HFF-Myc (cell line): ENCODE measurements at regions not wholly inside any gene's neighbourhood (a gene's known extent, or its start where the extent isn't known, plus 50 kb on each side); places are given as distances from the start of the nearest gene placed in this dataset.

ENCODE experiments used
- DNase-seq: peaks from one replicate; pipeline ENCODE4 v3.0.0-alpha.2; 2011; ENCODE audit warnings: low read depth; ENCODE audit errors: extremely low read depth
- H3K4me3 ChIP-seq: replicated peaks from 2 replicates; pipeline ENCODE4 v1.5.1; 2011; ENCODE audit warnings: low read depth, mild to moderate bottlenecking, control low read depth, low read length
- TF ChIP-seq, protein P1 (sequence below): IDR thresholded peaks from 2 replicates; pipeline ENCODE4 v1.5.1; 2012; ENCODE audit warnings: mild to moderate bottlenecking, low read depth, low read length, control low read depth; ENCODE audit errors: missing control alignments

DNA sequence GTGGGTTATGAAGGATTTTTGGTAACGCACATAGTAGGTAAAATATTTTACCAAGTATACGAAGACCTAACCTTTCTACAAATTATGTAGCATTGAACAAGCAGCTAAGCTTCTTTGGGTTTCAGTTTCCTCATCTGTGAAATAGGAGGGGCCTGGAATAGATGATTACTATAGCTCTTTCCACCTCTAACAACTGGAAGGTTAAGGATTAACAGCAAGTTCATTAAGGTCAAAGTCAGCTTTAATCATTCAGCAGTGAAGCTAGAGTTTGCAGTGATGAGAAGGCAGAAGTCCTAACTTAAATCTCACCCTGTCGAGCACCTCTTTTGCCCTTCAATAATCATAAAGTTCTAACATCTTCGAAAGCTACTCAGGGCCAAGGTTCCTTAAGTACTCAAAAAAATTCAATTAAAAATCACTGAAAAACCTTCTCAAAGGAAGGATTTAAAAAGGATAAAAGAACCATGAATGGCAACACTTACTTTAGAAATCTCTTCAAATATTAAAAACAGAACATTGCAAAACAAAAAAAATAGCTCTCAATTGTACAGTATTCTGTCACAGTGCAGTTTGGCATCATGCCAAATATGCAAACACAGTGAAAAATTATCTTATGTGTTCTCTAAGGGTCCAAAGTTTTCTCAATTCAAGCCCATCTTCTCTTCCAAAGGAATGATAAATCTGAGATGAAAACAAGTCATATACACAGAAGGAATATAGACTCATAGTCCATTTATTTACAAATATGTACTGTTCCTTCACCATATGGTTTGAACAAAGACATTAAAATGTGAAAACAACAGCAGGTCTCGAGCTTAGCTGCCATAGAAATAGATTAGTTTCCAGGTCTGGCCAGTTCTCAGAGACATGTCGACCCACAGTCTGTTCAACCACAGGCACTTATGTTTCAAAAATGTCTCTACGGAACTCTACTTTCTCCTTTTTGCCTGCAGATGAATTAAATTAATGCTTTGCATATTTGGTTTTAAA is 152.0 kb upstream of the SLC13A1 start:
- DNase-seq, result no peak
- TF ChIP-seq, protein P1, sequence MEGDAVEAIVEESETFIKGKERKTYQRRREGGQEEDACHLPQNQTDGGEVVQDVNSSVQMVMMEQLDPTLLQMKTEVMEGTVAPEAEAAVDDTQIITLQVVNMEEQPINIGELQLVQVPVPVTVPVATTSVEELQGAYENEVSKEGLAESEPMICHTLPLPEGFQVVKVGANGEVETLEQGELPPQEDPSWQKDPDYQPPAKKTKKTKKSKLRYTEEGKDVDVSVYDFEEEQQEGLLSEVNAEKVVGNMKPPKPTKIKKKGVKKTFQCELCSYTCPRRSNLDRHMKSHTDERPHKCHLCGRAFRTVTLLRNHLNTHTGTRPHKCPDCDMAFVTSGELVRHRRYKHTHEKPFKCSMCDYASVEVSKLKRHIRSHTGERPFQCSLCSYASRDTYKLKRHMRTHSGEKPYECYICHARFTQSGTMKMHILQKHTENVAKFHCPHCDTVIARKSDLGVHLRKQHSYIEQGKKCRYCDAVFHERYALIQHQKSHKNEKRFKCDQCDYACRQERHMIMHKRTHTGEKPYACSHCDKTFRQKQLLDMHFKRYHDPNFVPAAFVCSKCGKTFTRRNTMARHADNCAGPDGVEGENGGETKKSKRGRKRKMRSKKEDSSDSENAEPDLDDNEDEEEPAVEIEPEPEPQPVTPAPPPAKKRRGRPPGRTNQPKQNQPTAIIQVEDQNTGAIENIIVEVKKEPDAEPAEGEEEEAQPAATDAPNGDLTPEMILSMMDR, result no peak

DNA sequence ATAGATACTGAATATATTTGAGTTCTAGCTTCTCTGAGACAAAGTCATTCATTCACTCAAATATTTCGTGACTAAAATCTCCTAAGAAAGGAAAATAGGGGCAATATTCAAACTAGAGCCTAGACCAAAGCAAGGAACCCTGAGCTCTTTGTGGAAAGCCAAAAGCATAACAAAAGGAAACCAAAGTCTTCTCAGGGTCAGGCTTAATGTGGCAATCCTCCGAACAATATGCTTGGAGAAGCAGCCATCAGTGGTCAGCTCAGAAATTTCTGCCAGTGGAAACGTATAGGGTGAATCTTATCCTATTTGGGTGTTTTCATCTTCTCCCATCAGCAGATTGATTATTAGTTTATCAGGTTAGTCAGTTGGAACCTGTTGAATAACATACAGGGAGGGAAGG is 151.3 kb upstream of the SLC13A1 start:
- TF ChIP-seq, protein P1, result no peak
- no peak for DNase-seq
- H3K4me3 ChIP-seq, result no peak overlapping the region

More for the DNA sequence above, 152.0 kb upstream of the SLC13A1 start:
- no peak overlapping the region for H3K4me3 ChIP-seq

DNA sequence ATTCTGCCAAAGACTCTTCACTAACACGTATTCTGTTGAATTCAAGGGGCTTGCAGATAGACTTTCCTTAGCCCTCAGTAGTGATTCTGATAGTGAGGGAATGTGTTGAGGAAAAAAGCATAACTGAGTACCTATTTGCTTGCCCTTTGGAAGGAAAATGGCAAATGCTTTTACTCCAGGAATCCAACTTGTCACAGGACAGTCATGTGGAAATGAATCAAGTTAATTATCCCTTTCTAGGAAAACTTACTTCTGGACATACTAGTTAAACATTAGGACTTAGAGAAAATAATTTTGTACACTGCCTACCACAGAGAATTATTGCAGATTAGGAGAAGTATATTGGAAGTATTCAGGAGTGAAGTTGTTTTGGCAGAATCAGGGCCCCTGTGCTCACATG is 148.9 kb upstream of the SLC13A1 start:
- no peak overlapping the region for H3K4me3 ChIP-seq
- no peak for DNase-seq
- TF ChIP-seq, protein P1, result no peak

DNA sequence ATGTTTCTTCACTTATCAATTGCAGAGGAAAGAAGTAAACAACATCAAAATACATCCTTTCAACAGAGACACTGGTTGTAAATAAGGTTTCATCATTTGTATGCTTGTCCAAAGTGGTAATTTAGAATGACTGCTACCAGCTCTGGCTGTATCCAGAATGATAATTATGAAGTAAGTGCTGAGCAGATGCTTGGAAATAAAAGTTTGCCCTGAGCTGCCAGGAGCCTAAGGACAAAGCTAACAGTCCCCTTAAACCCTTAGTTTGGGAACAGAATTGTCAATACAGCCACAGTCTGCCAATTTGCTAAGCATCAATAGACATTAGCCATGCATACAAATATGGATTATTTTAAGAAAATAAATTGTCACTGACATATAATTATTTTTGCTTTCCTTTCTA is 147.0 kb upstream of the SLC13A1 start:
- H3K4me3 ChIP-seq, result no peak overlapping the region
- TF ChIP-seq, protein P1, result no peak
- no peak for DNase-seq

DNA sequence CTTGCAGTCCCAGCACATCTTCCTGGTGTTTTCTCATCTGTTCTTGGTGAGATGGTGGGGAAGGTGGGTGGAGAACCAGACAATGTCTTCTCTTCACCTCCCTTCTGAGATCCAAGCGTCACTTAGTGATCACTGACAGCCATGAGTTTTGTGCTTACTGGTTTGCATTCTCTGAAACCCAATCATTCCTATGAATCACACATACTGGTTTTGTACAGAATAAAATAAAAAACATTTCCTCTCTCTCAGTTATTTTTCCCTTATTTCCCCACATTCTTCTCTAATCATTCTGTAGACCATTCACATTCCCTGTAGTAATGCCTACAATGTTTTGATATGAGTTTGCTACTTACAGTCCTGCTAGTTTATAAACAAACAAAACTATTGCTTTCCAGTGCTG is 143.8 kb upstream of the SLC13A1 start:
- no peak overlapping the region for H3K4me3 ChIP-seq
- no peak for DNase-seq
- TF ChIP-seq, protein P1, result no peak

DNA sequence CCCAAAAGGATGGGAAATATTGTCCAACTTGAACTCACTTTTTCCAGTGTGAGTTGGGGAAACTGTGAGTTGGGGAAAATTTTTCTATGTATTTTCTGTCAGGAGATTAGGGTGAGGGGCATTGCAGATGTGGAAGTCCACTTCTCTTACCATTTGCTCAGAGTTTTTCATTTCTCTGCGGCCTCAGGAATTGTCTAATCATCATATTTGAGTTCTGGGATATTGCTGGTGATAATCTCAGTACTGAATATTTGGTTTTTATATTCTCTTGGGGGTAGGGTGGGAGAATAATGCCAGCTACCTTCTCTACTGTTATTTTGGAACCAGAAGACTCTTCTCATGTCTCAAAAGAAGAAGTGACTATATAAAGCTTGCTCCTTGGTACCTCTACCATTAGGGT is 141.3 kb upstream of the SLC13A1 start:
- TF ChIP-seq, protein P1, result no peak
- DNase-seq, result no peak
- no peak overlapping the region for H3K4me3 ChIP-seq
